ENCODE measurements at regions not wholly inside any gene's neighbourhood (a gene's known extent, or its start where the extent isn't known, plus 50 kb on each side); places are given as distances from the start of the nearest gene placed in this dataset.

- intact Hi-C loops (cut with micrococcal nuclease) = loop anchor here (1.0 kb wide), 1 partner anchor 269 kb away; no protein-coding TSS in a partner anchor
Observed at GRCh38 chr1:10961300-10961833, 51.1 kb upstream of the TARDBP start.

DNA sequence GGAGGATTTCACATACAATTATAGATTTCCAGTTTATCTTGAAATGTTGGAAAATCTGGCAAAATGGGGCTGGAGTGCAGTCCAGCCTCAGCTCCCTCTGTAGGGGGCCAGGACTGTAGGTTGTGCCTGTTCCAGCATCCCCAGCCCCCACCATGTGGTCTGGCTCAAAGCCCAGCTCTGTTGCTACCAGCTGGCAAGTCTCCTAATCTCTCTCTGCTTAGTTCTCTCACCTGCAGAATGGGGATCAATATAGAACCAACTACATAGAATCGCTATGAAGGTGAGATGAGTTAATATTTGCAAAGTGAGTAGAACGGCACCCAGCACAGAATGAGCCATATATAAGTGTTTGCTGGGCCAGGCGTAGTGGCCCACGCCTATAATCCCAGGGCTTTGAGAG, 50.0 kb upstream of the TARDBP start:
- intact Hi-C loops (cut with micrococcal nuclease) = no loop called here
